A673 (cell line): ENCODE measurements at regions not wholly inside any gene's neighbourhood (a gene's known extent, or its start where the extent isn't known, plus 50 kb on each side); places are given as distances from the start of the nearest gene placed in this dataset.

Experiments used
- CTCF ChIP-seq: fragments of 300-800, 200-600 bp; sonication (generic); conservative IDR thresholded peaks from 2 replicates; pipeline ENCODE4 v1.5.1; 2017; ENCODE audit warnings: low read depth, mild to moderate bottlenecking, antibody characterized with exemption, low read length, moderate library complexity, mixed read lengths
- EZH2 ChIP-seq: fragments of 200-600 bp; sonication (generic); IDR thresholded peaks from 2 replicates; pipeline ENCODE4 v1.6.1; 2017; ENCODE audit warnings: borderline replicate concordance, low read depth, mild to moderate bottlenecking, mixed read lengths, antibody characterized with exemption, low read length; ENCODE audit not compliant: poor library complexity, severe bottlenecking

DNA sequence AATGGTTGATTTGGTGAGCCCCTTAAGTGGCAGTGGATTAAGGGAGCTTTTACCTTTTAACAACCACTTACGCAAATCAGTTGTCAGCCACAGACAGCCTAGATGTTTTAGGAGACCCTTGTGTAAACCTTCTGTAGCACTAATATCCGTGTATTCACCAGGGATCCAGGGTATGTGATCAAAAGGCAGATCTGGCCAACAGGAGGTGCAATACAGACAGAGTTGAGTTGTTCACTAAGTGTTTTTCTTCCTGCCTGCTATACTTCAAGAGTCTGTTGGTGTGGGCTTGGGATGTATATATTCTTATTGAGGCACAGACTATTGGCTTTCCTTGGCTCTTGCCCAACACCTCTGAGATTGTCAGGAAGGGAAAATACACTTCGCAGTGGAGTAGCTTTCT is 175.1 kb downstream of the FAT3 start:
- peak; percentile 51; the same call in 1 of the 2 replicates for TF ChIP-seq CTCF
- no peak for TF ChIP-seq EZH2
